Neural cell (in vitro differentiated cells): ENCODE measurements at regions not wholly inside any gene's neighbourhood (a gene's known extent, or its start where the extent isn't known, plus 50 kb on each side); places are given as distances from the start of the nearest gene placed in this dataset.
"Not testable (repeated sequence)": the region's sequence is repeated elsewhere in the genome, so short reads cannot be mapped to it uniquely, and the experiment has no call there.

ENCODE experiments used
- CTCF ChIP-seq: fragments of 450-650 bp; IDR thresholded peaks from 2 replicates; pipeline ENCODE4 v1.5.1; 2014; ENCODE audit warnings: antibody characterized with exemption, mild to moderate bottlenecking, moderate library complexity; ENCODE audit not compliant: poor library complexity, severe bottlenecking
- EP300 ChIP-seq: fragments of 450-650 bp; conservative IDR thresholded peaks from 2 replicates; pipeline ENCODE4 v1.6.1; 2014; ENCODE audit warnings: antibody characterized with exemption, mild to moderate bottlenecking, moderate library complexity; ENCODE audit not compliant: poor library complexity, severe bottlenecking
- EZH2 ChIP-seq: fragments of 200-600, 300-800 bp; shearing (Covaris generic), sonication (generic); IDR thresholded peaks from 2 replicates; pipeline ENCODE4 v1.6.1; 2014; ENCODE audit warnings: antibody characterized with exemption, low read length, borderline replicate concordance, mild to moderate bottlenecking; ENCODE audit not compliant: insufficient read depth, poor library complexity, severe bottlenecking
- MXI1 ChIP-seq: fragments of 450-650 bp; conservative IDR thresholded peaks from 2 replicates; pipeline ENCODE4 v1.6.1; 2014; ENCODE audit warnings: antibody characterized with exemption, mild to moderate bottlenecking; ENCODE audit not compliant: poor library complexity, severe bottlenecking
- POLR2AphosphoS5 ChIP-seq: IDR thresholded peaks from 2 replicates; pipeline ENCODE4 v1.6.1; 2012
- RAD21 ChIP-seq: fragments of 450-650 bp; conservative IDR thresholded peaks from 2 replicates; pipeline ENCODE4 v1.6.1; 2014; ENCODE audit warnings: antibody characterized with exemption, mild to moderate bottlenecking, moderate library complexity
- TAF1 ChIP-seq: IDR thresholded peaks from 2 replicates; pipeline ENCODE4 v1.6.1; 2012; ENCODE audit warnings: low read depth

- TF ChIP-seq CTCF, POLR2AphosphoS5, EZH2, EP300, TAF1, RAD21, MXI1: not testable (repeated sequence)
Measured at GRCh38 chr21:15317034-15317433, 252.2 kb upstream of the NRIP1 start.
